Erythroblast (primary cell): ENCODE measurements at regions not wholly inside any gene's neighbourhood (a gene's known extent, or its start where the extent isn't known, plus 50 kb on each side); places are given as distances from the start of the nearest gene placed in this dataset.

Source experiments
- GATA1 ChIP-seq: IDR thresholded peaks from 2 replicates; pipeline ENCODE4 v1.6.1; 2011; ENCODE audit warnings: low read depth, mild to moderate bottlenecking, control low read depth, low read length, moderate library complexity
- POLR2A ChIP-seq: IDR thresholded peaks from 2 replicates; pipeline ENCODE4 v1.6.1; 2011; ENCODE audit warnings: mild to moderate bottlenecking, low read length

- TF ChIP-seq POLR2A (no peak), GATA1 (no peak)
Measured at GRCh38 chr9:24479361-24480059, 66.2 kb downstream of the IZUMO3 start.
